OCI-LY3 (cell line): ENCODE measurements at regions not wholly inside any gene's neighbourhood (a gene's known extent, or its start where the extent isn't known, plus 50 kb on each side); places are given as distances from the start of the nearest gene placed in this dataset.

ENCODE experiments used
- H2AFZ ChIP-seq: fragments of 200-600, 300-600 bp; shearing (Covaris generic); 2 replicates; pipeline ENCODE4 v1.6.0; 2014; ENCODE audit warnings: antibody characterized with exemption, low read depth, low read length
- H3K27ac ChIP-seq: fragments of 200-600, 300-600 bp; sonication (generic); 2 replicates; pipeline ENCODE4 v1.5.1; 2014; ENCODE audit warnings: mild to moderate bottlenecking, low read length, moderate library complexity, mixed read lengths
- H3K27me3 ChIP-seq: fragments of 200-600, 300-600 bp; sonication (generic); 2 replicates; pipeline ENCODE4 v1.6.1; 2014; ENCODE audit warnings: low read depth, low read length, mixed read lengths
- H3K36me3 ChIP-seq: fragments of 200-600, 300-600 bp; sonication (generic); replicated peaks from 2 replicates; pipeline ENCODE3; 2014; ENCODE audit warnings: low read depth, low read length, mixed read lengths
- H3K4me1 ChIP-seq: fragments of 300-600, 200-600 bp; sonication (generic); 2 replicates; pipeline ENCODE4 v1.6.1; 2014; ENCODE audit warnings: low read length, mixed read lengths
- H3K4me2 ChIP-seq: fragments of 200-600, 300-600 bp; sonication (generic); 2 replicates; pipeline ENCODE4 v1.6.1; 2014; ENCODE audit warnings: low read length, mixed read lengths
- H3K4me3 ChIP-seq: fragments of 300-600, 200-600 bp; sonication (generic); 2 replicates; pipeline ENCODE4 v1.5.1; 2014; ENCODE audit warnings: antibody characterized with exemption, mild to moderate bottlenecking, low read length, moderate library complexity
- H3K79me2 ChIP-seq: fragments of 300-600, 200-600 bp; shearing (Covaris generic); 2 replicates; pipeline ENCODE4 v1.6.1; 2014; ENCODE audit warnings: mild to moderate bottlenecking, low read length, mixed read lengths
- H3K9ac ChIP-seq: fragments of 300-600, 200-600 bp; shearing (Covaris generic); 2 replicates; pipeline ENCODE4 v1.6.0; 2014; ENCODE audit warnings: mild to moderate bottlenecking, low read length, moderate library complexity
- H3K9me3 ChIP-seq: fragments of 200-600, 300-600 bp; shearing (Covaris generic); 2 replicates; pipeline ENCODE4 v1.6.1; 2014; ENCODE audit warnings: low read length, mixed read lengths; ENCODE audit not compliant: insufficient read depth
- H4K20me1 ChIP-seq: fragments of 200-600, 300-600 bp; sonication (generic); 2 replicates; pipeline ENCODE4 v1.6.1; 2016; ENCODE audit warnings: low read length, mixed read lengths; ENCODE audit not compliant: insufficient read depth
- EZH2phosphoT487 ChIP-seq: fragments of 200-600 bp; shearing (Covaris generic); IDR thresholded peaks from 2 replicates; pipeline ENCODE4 v1.6.1; 2018; ENCODE audit warnings: antibody characterized with exemption, mixed run types, low read depth
- TF ChIP-seq, protein P1 (sequence below): fragments of 200-600, 300-600 bp; sonication (generic); IDR thresholded peaks from 2 replicates; pipeline ENCODE4 v1.5.1; 2014; ENCODE audit warnings: antibody characterized with exemption, low read length, low read depth

DNA sequence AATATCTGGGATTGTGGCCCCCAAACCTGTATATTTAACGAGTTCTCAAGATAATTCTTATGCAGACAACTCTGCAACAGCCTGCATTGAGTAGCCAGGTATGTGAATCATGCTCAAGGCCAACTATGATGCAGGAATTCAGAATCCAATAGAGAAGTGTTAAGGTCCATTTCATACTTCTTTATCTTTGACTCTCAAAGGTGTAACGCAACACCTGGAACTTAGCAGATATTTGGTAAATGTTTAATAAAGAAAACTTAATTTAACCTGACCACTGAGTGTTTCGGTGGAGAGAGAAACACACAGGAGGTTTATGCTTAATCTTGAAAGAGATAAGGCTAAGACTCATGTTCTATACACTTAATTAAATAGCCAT is 156.5 kb upstream of the PLEKHG7 start:
- TF ChIP-seq, protein P1, sequence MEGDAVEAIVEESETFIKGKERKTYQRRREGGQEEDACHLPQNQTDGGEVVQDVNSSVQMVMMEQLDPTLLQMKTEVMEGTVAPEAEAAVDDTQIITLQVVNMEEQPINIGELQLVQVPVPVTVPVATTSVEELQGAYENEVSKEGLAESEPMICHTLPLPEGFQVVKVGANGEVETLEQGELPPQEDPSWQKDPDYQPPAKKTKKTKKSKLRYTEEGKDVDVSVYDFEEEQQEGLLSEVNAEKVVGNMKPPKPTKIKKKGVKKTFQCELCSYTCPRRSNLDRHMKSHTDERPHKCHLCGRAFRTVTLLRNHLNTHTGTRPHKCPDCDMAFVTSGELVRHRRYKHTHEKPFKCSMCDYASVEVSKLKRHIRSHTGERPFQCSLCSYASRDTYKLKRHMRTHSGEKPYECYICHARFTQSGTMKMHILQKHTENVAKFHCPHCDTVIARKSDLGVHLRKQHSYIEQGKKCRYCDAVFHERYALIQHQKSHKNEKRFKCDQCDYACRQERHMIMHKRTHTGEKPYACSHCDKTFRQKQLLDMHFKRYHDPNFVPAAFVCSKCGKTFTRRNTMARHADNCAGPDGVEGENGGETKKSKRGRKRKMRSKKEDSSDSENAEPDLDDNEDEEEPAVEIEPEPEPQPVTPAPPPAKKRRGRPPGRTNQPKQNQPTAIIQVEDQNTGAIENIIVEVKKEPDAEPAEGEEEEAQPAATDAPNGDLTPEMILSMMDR: no peak
- no peak for TF ChIP-seq EZH2phosphoT487
- Histone ChIP-seq H3K27me3 (no peaks in the 10 kb centered on the region), H3K4me2 (peak overlapping the region; percentile 5; the same call in 1 of the 2 replicates), H3K36me3 (no peaks in the 10 kb centered on the region), H3K9ac (no peak overlapping the region), H3K4me3 (no peak overlapping the region), H3K27ac (no peak overlapping the region), H2AFZ (no peak overlapping the region), H3K4me1 (peaks cover 22% of the 10 kb centered on the region), H3K9me3 (no peaks in the 10 kb centered on the region), H3K79me2 (no peaks in the 10 kb centered on the region), H4K20me1 (no peaks in the 10 kb centered on the region)

DNA sequence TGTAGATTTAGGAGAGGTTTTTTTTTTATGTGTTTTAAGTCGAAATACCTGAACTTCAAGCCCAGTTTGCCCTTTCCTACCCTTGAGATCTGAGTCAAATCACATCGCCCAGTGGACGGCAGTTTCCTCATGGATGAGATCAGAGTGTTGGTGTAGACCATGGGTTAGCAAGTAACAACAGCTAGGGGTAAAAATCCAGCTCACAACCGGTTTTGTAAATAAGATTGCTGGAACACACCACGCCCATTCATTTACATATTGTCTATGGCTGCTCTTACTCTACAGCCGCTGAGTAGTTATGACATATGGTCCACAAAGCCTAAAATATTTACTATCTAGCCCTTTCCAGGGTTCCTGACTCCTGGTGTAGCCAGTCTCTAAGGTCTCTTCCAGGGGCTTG is 158.5 kb upstream of the PLEKHG7 start:
- Histone ChIP-seq H2AFZ (no peak overlapping the region), H4K20me1 (no peaks in the 10 kb centered on the region), H3K4me1 (peaks cover 21% of the 10 kb centered on the region), H3K79me2 (no peaks in the 10 kb centered on the region), H3K4me2 (no peak overlapping the region), H3K9ac (no peak overlapping the region), H3K36me3 (no peaks in the 10 kb centered on the region), H3K27me3 (no peaks in the 10 kb centered on the region), H3K9me3 (no peaks in the 10 kb centered on the region), H3K4me3 (no peak overlapping the region), H3K27ac (no peak overlapping the region)
- no peak for TF ChIP-seq EZH2phosphoT487
- TF ChIP-seq, protein P1: no peak

DNA sequence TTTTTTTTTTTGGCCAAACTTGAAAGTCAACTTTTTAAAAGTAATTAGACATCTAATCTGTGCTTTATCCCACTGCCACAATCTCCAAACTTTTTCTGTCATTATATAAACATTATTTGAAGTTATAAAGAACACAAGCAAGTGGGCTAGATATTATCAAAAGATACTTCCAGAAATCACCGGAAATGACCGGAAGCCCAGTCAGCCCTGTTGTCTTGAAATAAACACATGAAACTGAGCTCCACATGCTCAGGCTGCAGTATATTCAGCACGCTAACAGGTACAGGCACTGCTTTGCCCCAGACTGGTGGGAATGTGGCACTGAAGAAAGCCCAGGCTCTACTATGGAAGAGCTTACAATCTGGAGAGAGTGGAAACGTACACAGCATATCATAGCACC is 158.9 kb upstream of the PLEKHG7 start:
- H3K4me3 ChIP-seq: no peak overlapping the region
- TF ChIP-seq EZH2phosphoT487: no peak
- TF ChIP-seq, protein P1: no peak
- H3K4me1 ChIP-seq: peaks cover 25% of the 10 kb centered on the region
- no peaks in the 10 kb centered on the region for H3K9me3 ChIP-seq
- no peak overlapping the region for H3K27ac ChIP-seq
- no peak overlapping the region for H3K9ac ChIP-seq
- H3K27me3 ChIP-seq: no peaks in the 10 kb centered on the region
- no peaks in the 10 kb centered on the region for H4K20me1 ChIP-seq
- no peak overlapping the region for H3K4me2 ChIP-seq
- H3K36me3 ChIP-seq: no peaks in the 10 kb centered on the region
- no peak overlapping the region for H2AFZ ChIP-seq
- H3K79me2 ChIP-seq: no peaks in the 10 kb centered on the region

DNA sequence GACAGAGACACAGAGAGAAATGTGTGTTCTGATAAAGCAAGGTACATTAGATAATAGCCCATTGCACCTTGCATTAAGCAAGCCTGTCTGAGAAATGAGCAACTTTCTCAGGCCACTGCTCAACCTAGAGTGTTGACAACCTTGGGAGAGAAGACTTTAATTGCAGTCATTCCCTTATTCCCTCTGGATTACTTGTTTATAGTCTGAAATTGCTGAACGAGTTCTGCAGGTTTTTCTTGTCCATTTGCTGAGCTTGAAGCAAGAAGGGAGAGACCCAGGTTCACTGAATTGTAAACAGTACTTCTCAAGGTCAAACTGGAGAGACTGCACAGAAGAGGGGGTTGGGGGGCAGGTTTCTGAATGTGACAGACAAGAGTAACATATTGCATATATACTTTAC is 159.4 kb upstream of the PLEKHG7 start:
- Histone ChIP-seq H3K4me1 (peaks cover 30% of the 10 kb centered on the region), H3K79me2 (no peaks in the 10 kb centered on the region), H2AFZ (no peak overlapping the region), H3K27me3 (no peaks in the 10 kb centered on the region), H3K27ac (no peak overlapping the region), H3K9me3 (no peaks in the 10 kb centered on the region), H4K20me1 (no peaks in the 10 kb centered on the region), H3K36me3 (no peaks in the 10 kb centered on the region), H3K9ac (no peak overlapping the region), H3K4me3 (no peak overlapping the region), H3K4me2 (no peak overlapping the region)
- TF ChIP-seq, protein P1: no peak
- TF ChIP-seq EZH2phosphoT487: no peak
